GM12878 (cell line): ENCODE measurements at regions not wholly inside any gene's neighbourhood (a gene's known extent, or its start where the extent isn't known, plus 50 kb on each side); places are given as distances from the start of the nearest gene placed in this dataset.

Experiments
- ATAC-seq: fragments of 200-7000 bp; cut with Tn5 transposase; 3 replicates; pipeline ENCODE4 v1.9.1; 2020; ENCODE audit warnings: mild to moderate bottlenecking, moderate library complexity
- BruUV-seq: library from RNA; stranded (reverse); fragments of 400-500 nt; replicated peaks from 2 replicates; lab custom pipeline; 2021; lab: Mats Ljungman, UMichigan
- CTCF ChIA-PET: fragments of 300-600 bp; sonication (Branson Sonifier 250); formaldehyde crosslinking; extraction: SDS; loops from one replicate; lab custom pipeline; 2021; ENCODE audit warnings: inconsistent platforms; lab: Yijun Ruan, JAX
- POLR2A ChIA-PET: fragments of 350-600 bp; formaldehyde crosslinking; extraction: SDS; loops from one replicate; lab custom pipeline; 2021; ENCODE audit warnings: inconsistent platforms; lab: Charles Lee
- RAD21 ChIA-PET: fragments of 300-600 bp; sonication (Branson Sonifier 250); formaldehyde crosslinking; loops from one replicate; lab custom pipeline; 2023; ENCODE audit warnings: antibody characterized with exemption; ENCODE audit not compliant: unreplicated experiment; lab: Charles Lee
- SMC1A ChIA-PET: fragments of 300-600 bp; sonication (Branson Sonifier 250); formaldehyde crosslinking; loops from one replicate; lab custom pipeline; 2023; ENCODE audit not compliant: unreplicated experiment, uncharacterized antibody; lab: Charles Lee
- DNase-seq: peaks from one replicate; pipeline ENCODE4 v3.0.0-alpha.2; 2011; ENCODE audit warnings: low read depth, low spot score
- FAIRE-seq: peaks from 3 replicates; lab custom pipeline; 2011; peaks lifted over from hg19 to GRCh38; lab: Jason Lieb, UNC
- H2AFZ ChIP-seq: 2 replicates; pipeline ENCODE4 v1.6.0; 2011; ENCODE audit warnings: low read depth, low read length, control low read depth; ENCODE audit not compliant: control insufficient read depth
- H3K27ac ChIP-seq: 2 replicates; pipeline ENCODE4 v1.5.1; 2011; ENCODE audit warnings: control low read depth; ENCODE audit not compliant: control insufficient read depth, insufficient read depth
- H3K27me3 ChIP-seq, 2 experiments: replicated peaks in 1 of 2; 2 replicates each; pipeline versions ENCODE4 v1.6.0 to v1.6.1; 2011; ENCODE audit warnings: low read length in 1 of 2; ENCODE audit not compliant: control insufficient read depth in 2 of 2, insufficient read depth in 2 of 2
- H3K36me3 ChIP-seq, 2 experiments: 2 replicates each; pipeline ENCODE4 v1.5.1; 2011; ENCODE audit warnings: low read length in 1 of 2; ENCODE audit not compliant: control insufficient read depth in 2 of 2, insufficient read depth in 2 of 2
- H3K4me1 ChIP-seq: 2 replicates; pipeline ENCODE4 v1.6.1; 2011; ENCODE audit warnings: mild to moderate bottlenecking, low read length, moderate library complexity, mixed read lengths; ENCODE audit not compliant: control insufficient read depth, insufficient read depth
- H3K4me2 ChIP-seq: 2 replicates; pipeline ENCODE4 v1.6.0; 2011; ENCODE audit warnings: control low read depth; ENCODE audit not compliant: control insufficient read depth, insufficient read depth
- H3K4me3 ChIP-seq: fragments of 200-600 bp; sonication (generic); 2 replicates; pipeline ENCODE4 v1.5.1; 2016
- H3K79me2 ChIP-seq: 2 replicates; pipeline ENCODE4 v1.6.0; 2011; ENCODE audit warnings: low read length; ENCODE audit not compliant: control insufficient read depth, insufficient read depth
- H3K9ac ChIP-seq: 2 replicates; pipeline ENCODE4 v1.8.0; 2011; ENCODE audit warnings: low read length, control low read depth, mixed read lengths; ENCODE audit not compliant: control insufficient read depth, insufficient read depth
- H3K9me3 ChIP-seq: replicated peaks from 3 replicates; pipeline ENCODE4 v1.5.1; 2011; ENCODE audit warnings: mild to moderate bottlenecking, low read length; ENCODE audit not compliant: control insufficient read depth, insufficient read depth
- H4K20me1 ChIP-seq: 2 replicates; pipeline ENCODE4 v1.6.0; 2011; ENCODE audit not compliant: control insufficient read depth, insufficient read depth
- BACH1 ChIP-seq: fragments of 450-650 bp; IDR thresholded peaks from 2 replicates; pipeline ENCODE4 v1.6.1; 2017; ENCODE audit warnings: mild to moderate bottlenecking, borderline replicate concordance
- RAD21 ChIP-seq: IDR thresholded peaks from 2 replicates; pipeline ENCODE4 v1.6.1; 2011; ENCODE audit warnings: mild to moderate bottlenecking, low read depth, low read length, moderate library complexity; ENCODE audit not compliant: insufficient read depth
- RELA ChIP-seq: fragments of 450-650 bp; IDR thresholded peaks from 2 replicates; pipeline ENCODE4 v1.8.0; 2014; ENCODE audit warnings: borderline replicate concordance; ENCODE audit not compliant: partially characterized antibody
- SIN3A ChIP-seq: IDR thresholded peaks from 2 replicates; pipeline ENCODE4 v1.6.1; 2012; ENCODE audit warnings: low read depth, low read length, improper control_type of control experiment
- TCF3 ChIP-seq: IDR thresholded peaks from 2 replicates; pipeline ENCODE4 v1.6.1; 2012; ENCODE audit warnings: low read depth, mild to moderate bottlenecking, low read length, borderline replicate concordance; ENCODE audit not compliant: insufficient read depth
- ZNF24 ChIP-seq: fragments of 450-650 bp; IDR thresholded peaks from 2 replicates; pipeline ENCODE4 v1.6.1; 2017; ENCODE audit warnings: antibody characterized with exemption, mild to moderate bottlenecking
- ZNF687 ChIP-seq: fragments of 450-650 bp; IDR thresholded peaks from 2 replicates; pipeline ENCODE4 v1.6.1; 2017; ENCODE audit warnings: mild to moderate bottlenecking, moderate library complexity
- WGBS: methylation state at CpG from one replicate; pipeline ENCODE4 v1.1.6; 2016; ENCODE audit warnings: low lambda C conversion rate; ENCODE audit not compliant: insufficient replicate concordance, insufficient coverage; ENCODE audit errors: missing lambda C conversion rate; 5-methylcytosine and 5-hydroxymethylcytosine counted together
- in situ Hi-C: fragments of 300-500 bp; cut with MboI; formaldehyde crosslinking; loops from 9 replicates; pipeline ENCODE4 v1.14.3; 2018; ENCODE audit warnings: mixed read lengths
- intact Hi-C: fragments of 100-400 bp; cut with micrococcal nuclease; formaldehyde crosslinking; loops from one replicate; pipeline ENCODE4 v1.14.2; 2022; ENCODE audit not compliant: unreplicated experiment
- TF ChIP-seq, protein P1 (sequence below): fragments of 450-650 bp; IDR thresholded peaks from 2 replicates; pipeline ENCODE4 v1.6.1; 2017; ENCODE audit warnings: low read depth, mild to moderate bottlenecking, moderate library complexity

DNA sequence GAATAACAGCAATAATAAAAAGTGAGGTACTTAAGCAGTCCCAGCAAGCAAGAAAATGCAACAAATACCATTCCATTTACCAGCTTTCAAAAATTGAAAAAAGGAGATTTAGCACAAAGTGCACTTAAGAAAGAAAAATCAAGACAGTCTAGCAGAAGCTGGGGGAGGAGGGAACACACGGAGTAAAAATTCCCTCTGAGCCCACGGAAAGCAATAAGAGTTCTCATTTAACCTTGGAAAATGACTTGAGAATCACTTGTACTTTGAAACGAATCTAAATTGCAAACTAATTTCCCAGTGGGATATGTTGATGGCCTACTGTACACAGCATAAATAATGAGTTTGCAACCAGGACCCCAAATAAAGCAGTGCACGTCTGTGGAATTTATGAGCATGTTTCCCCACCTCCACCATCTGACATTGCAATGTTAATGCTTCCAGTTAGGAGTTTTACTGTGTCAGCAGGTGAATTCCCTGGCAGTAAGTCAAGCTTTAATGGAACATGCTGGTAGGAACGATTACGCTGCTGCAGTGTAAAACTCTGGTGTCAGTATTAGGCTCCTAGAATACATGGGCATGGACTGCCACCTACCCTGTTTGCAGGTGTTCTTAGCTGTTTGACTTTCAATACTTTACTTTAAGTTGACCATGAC is 386.8 kb downstream of the HDGFL1 start:
- Histone ChIP-seq H3K36me3 (no peaks in the 10 kb centered on the region), H3K4me3 (no peak overlapping the region), H3K27me3 (no peaks in the 10 kb centered on the region)
- ATAC-seq (no peak), DNase-seq (no peak)
- RAD21 ChIA-PET, result interaction anchor here (0.9 to 2.2 kb wide), 3 partner anchors 68 to 576 kb away, joined by 3 to 10 read pairs (median 5); no protein-coding TSS in a partner anchor
- BruUV-seq, result no TSS peak
- SMC1A ChIA-PET, result interaction anchor here (0.7 to 3.3 kb wide), 7 partner anchors 9 to 1691 kb away, joined by 3 to 32 read pairs (median 3); no protein-coding TSS in a partner anchor
- POLR2A ChIA-PET, result interaction anchor here (1.4 to 1.5 kb wide), 2 partner anchors 9 to 10 kb away, joined by 4 to 6 read pairs; no protein-coding TSS in a partner anchor
- TF ChIP-seq BACH1, result no peak
- TF ChIP-seq RAD21, result peak; percentile 21; the same call in 1 of the 2 replicates
- TF ChIP-seq, all 136 proteins: peak for 1
- H3K9ac ChIP-seq, result no peak overlapping the region
- no peaks in the 10 kb centered on the region for H4K20me1 ChIP-seq
- 22% methylated on average over 6 of the region's 6 CpGs for WGBS
- no peaks in the 10 kb centered on the region for H3K79me2 ChIP-seq
- intact Hi-C loops, result no loop called here
- FAIRE-seq, result no peak
- in situ Hi-C loops, result no loop called here
- no peak overlapping the region for H3K27ac ChIP-seq
- CTCF ChIA-PET, result interaction anchor here (1.0 to 1.4 kb wide), 2 partner anchors 9 to 103 kb away, joined by 4 to 5 read pairs; no protein-coding TSS in a partner anchor
- H3K4me1 ChIP-seq, result no peaks in the 10 kb centered on the region
- no peak overlapping the region for H2AFZ ChIP-seq
- H3K9me3 ChIP-seq, result no peaks in the 10 kb centered on the region; the same call in 1 of the 3 replicates
- H3K4me2 ChIP-seq, result no peak overlapping the region

DNA sequence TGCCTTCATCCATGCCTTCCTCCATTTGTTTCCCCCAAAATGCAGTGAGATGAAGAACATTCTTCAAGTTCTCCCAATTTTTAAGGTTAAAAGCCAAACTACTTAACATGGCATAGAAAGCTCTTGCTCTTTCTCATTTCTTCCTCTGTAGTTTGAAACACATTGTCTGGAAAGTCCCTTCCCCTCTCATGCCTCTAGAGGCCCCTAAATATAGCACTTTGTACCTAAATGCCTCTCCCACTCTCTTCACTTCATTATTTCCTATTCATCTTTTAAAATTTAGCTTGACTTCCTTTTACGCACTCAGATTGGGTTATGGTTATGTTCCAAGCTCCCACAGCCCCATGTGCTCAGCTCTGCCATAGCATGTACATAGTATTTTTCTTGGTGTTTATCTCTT is 389.3 kb downstream of the HDGFL1 start:
- H3K4me3 ChIP-seq, result no peak overlapping the region
- no peaks in the 10 kb centered on the region for H3K27me3 ChIP-seq
- H3K4me1 ChIP-seq, result no peaks in the 10 kb centered on the region
- no peaks in the 10 kb centered on the region for H3K36me3 ChIP-seq
- no peak overlapping the region for H3K27ac ChIP-seq
- FAIRE-seq (no peak), ATAC-seq (peak; percentile 65), DNase-seq (no peak)
- H3K9ac ChIP-seq, result no peak overlapping the region
- CTCF ChIA-PET, result interaction anchor here (1.0 kb wide), 2 partner anchors 13 to 52 kb away, joined by 3 to 4 read pairs; no protein-coding TSS in a partner anchor
- H2AFZ ChIP-seq, result peak overlapping the region; percentile 1
- no peaks in the 10 kb centered on the region for H3K79me2 ChIP-seq
- RAD21 ChIA-PET, result interaction anchor here (1.0 to 1.7 kb wide), 4 partner anchors 30 to 111 kb away, joined by 3 to 4 read pairs (median 4); no protein-coding TSS in a partner anchor
- TF ChIP-seq, protein P1, sequence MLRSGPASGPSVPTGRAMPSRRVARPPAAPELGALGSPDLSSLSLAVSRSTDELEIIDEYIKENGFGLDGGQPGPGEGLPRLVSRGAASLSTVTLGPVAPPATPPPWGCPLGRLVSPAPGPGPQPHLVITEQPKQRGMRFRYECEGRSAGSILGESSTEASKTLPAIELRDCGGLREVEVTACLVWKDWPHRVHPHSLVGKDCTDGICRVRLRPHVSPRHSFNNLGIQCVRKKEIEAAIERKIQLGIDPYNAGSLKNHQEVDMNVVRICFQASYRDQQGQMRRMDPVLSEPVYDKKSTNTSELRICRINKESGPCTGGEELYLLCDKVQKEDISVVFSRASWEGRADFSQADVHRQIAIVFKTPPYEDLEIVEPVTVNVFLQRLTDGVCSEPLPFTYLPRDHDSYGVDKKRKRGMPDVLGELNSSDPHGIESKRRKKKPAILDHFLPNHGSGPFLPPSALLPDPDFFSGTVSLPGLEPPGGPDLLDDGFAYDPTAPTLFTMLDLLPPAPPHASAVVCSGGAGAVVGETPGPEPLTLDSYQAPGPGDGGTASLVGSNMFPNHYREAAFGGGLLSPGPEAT, result peak; percentile 44; the same call in 1 of the 2 replicates
- TF ChIP-seq TCF3 (no peak), ZNF24 (peak; percentile 94), RELA (peak; percentile 28), SIN3A (no peak), ZNF687 (0 out of 2 replicates have a peak, but pooled peaks have one; percentile 41)
- SMC1A ChIA-PET, result interaction anchor here (0.6 to 1.8 kb wide), 6 partner anchors 9 to 131 kb away, joined by 3 to 7 read pairs (median 3); no protein-coding TSS in a partner anchor
- BruUV-seq, result no TSS peak
- intact Hi-C loops, result no loop called here
- in situ Hi-C loops, result no loop called here
- H4K20me1 ChIP-seq, result no peaks in the 10 kb centered on the region
- H3K9me3 ChIP-seq, result no peaks in the 10 kb centered on the region; the same call in 2 of the 3 replicates
- WGBS, result 63% methylated on average over 1 of the region's 1 CpG
- POLR2A ChIA-PET, result no interaction called here
- H3K4me2 ChIP-seq, result no peak overlapping the region
